PC-3 (cell line): ENCODE measurements at regions not wholly inside any gene's neighbourhood (a gene's known extent, or its start where the extent isn't known, plus 50 kb on each side); places are given as distances from the start of the nearest gene placed in this dataset.

Experiments used
- CTCF ChIP-seq: fragments of 300-600 bp; sonication (generic); conservative IDR thresholded peaks from 2 replicates; pipeline ENCODE4 v1.5.1; 2017; ENCODE audit warnings: antibody characterized with exemption, low read depth, mild to moderate bottlenecking, low read length
- EZH2 ChIP-seq: fragments of 300-600 bp; sonication (generic); IDR thresholded peaks from one replicate; pipeline ENCODE4 v1.6.1; 2017; ENCODE audit warnings: antibody characterized with exemption, mild to moderate bottlenecking, low read length; ENCODE audit not compliant: unreplicated experiment
- EZH2phosphoT487 ChIP-seq: fragments of 300-600 bp; sonication (generic); IDR thresholded peaks from 2 replicates; pipeline ENCODE4 v1.6.1; 2018; ENCODE audit warnings: mild to moderate bottlenecking, antibody characterized with exemption, low read length, borderline replicate concordance

- TF ChIP-seq CTCF (no peak), EZH2 (no peak), EZH2phosphoT487 (no peak)
Measured at GRCh38 chr4:128451270-128451905, 163.8 kb upstream of the PGRMC2 start.
